ENCODE measurements at regions not wholly inside any gene's neighbourhood (a gene's known extent, or its start where the extent isn't known, plus 50 kb on each side); places are given as distances from the start of the nearest gene placed in this dataset.

- TF ChIP-seq, protein P1, sequence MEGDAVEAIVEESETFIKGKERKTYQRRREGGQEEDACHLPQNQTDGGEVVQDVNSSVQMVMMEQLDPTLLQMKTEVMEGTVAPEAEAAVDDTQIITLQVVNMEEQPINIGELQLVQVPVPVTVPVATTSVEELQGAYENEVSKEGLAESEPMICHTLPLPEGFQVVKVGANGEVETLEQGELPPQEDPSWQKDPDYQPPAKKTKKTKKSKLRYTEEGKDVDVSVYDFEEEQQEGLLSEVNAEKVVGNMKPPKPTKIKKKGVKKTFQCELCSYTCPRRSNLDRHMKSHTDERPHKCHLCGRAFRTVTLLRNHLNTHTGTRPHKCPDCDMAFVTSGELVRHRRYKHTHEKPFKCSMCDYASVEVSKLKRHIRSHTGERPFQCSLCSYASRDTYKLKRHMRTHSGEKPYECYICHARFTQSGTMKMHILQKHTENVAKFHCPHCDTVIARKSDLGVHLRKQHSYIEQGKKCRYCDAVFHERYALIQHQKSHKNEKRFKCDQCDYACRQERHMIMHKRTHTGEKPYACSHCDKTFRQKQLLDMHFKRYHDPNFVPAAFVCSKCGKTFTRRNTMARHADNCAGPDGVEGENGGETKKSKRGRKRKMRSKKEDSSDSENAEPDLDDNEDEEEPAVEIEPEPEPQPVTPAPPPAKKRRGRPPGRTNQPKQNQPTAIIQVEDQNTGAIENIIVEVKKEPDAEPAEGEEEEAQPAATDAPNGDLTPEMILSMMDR (IDR thresholded peaks at IDR 0.05; ENCODE audit: extremely low read depth, low read depth, low read length) = no peak
These were observed 90.5 kb upstream of the STXBP6 start for GRCh38 chr14:25140411-25140810.

GRCh38 chr14:25136811-25137210, 86.9 kb upstream of the STXBP6 start:
- Histone ChIP-seq H4K20me1 (ENCODE audit: insufficient read depth, low read length) (no peaks in the 10 kb centered on the region), H3K27ac (ENCODE audit: low read depth, low read length) (no peak overlapping the region), H3K36me3 (ENCODE audit: insufficient read depth, low read length) (no peaks in the 10 kb centered on the region), H3K27me3 (ENCODE audit: insufficient read depth, low read length) (peaks cover 14% of the 10 kb centered on the region), H3K79me2 (ENCODE audit: insufficient read depth, low read length) (no peaks in the 10 kb centered on the region), H3K9me3 (ENCODE audit: low read depth, low read length) (no peaks in the 10 kb centered on the region), H3K4me1 (ENCODE audit: insufficient read depth, low read length) (no peaks in the 10 kb centered on the region), H3K4me2 (ENCODE audit: insufficient read depth, low read length) (no peak overlapping the region), H2AFZ (ENCODE audit: low read length) (no peak overlapping the region), H3K4me3 (ENCODE audit: insufficient read depth, low read length) (no peak overlapping the region)
- DNase-seq (ENCODE audit: insufficient read length, low spot score, missing footprints) = no peak
- TF ChIP-seq, protein P1 (IDR thresholded peaks at IDR 0.05; ENCODE audit: extremely low read depth, low read depth, low read length) = no peak

More at GRCh38 chr14:25140411-25140810, 90.5 kb upstream of the STXBP6 start:
- H2AFZ ChIP-seq (ENCODE audit: low read length) = no peak overlapping the region
- no peak overlapping the region for H3K27ac ChIP-seq (ENCODE audit: low read depth, low read length)
- DNase-seq (ENCODE audit: insufficient read length, low spot score, missing footprints) = no peak
- no peaks in the 10 kb centered on the region for H3K36me3 ChIP-seq (ENCODE audit: insufficient read depth, low read length)
- H3K79me2 ChIP-seq (ENCODE audit: insufficient read depth, low read length) = no peaks in the 10 kb centered on the region
- H3K9me3 ChIP-seq (ENCODE audit: low read depth, low read length) = no peaks in the 10 kb centered on the region
- no peak overlapping the region for H3K4me2 ChIP-seq (ENCODE audit: insufficient read depth, low read length)
- H3K4me1 ChIP-seq (ENCODE audit: insufficient read depth, low read length) = no peaks in the 10 kb centered on the region
- H4K20me1 ChIP-seq (ENCODE audit: insufficient read depth, low read length) = no peaks in the 10 kb centered on the region
- H3K4me3 ChIP-seq (ENCODE audit: insufficient read depth, low read length) = no peak overlapping the region
- H3K27me3 ChIP-seq (ENCODE audit: insufficient read depth, low read length) = no peaks in the 10 kb centered on the region

GRCh38 chr14:25134184-25134583, 84.2 kb upstream of the STXBP6 start:
- Histone ChIP-seq H3K4me1 (ENCODE audit: insufficient read depth, low read length) (no peaks in the 10 kb centered on the region), H3K4me3 (ENCODE audit: insufficient read depth, low read length) (no peak overlapping the region), H3K27ac (ENCODE audit: low read depth, low read length) (no peak overlapping the region), H3K36me3 (ENCODE audit: insufficient read depth, low read length) (no peaks in the 10 kb centered on the region), H3K4me2 (ENCODE audit: insufficient read depth, low read length) (no peak overlapping the region), H3K79me2 (ENCODE audit: insufficient read depth, low read length) (no peaks in the 10 kb centered on the region), H3K27me3 (ENCODE audit: insufficient read depth, low read length) (peaks cover 15% of the 10 kb centered on the region), H4K20me1 (ENCODE audit: insufficient read depth, low read length) (no peaks in the 10 kb centered on the region), H3K9me3 (ENCODE audit: low read depth, low read length) (no peaks in the 10 kb centered on the region), H2AFZ (ENCODE audit: low read length) (no peak overlapping the region)
- TF ChIP-seq, protein P1 (IDR thresholded peaks at IDR 0.05; ENCODE audit: extremely low read depth, low read depth, low read length) = no peak
- no peak for DNase-seq (ENCODE audit: insufficient read length, low spot score, missing footprints)

GRCh38 chr14:25132732-25133422, 82.9 kb upstream of the STXBP6 start:
- no peaks in the 10 kb centered on the region for H3K36me3 ChIP-seq (ENCODE audit: insufficient read depth, low read length)
- no peaks in the 10 kb centered on the region for H4K20me1 ChIP-seq (ENCODE audit: insufficient read depth, low read length)
- TF ChIP-seq, protein P1 (IDR thresholded peaks at IDR 0.05; ENCODE audit: extremely low read depth, low read depth, low read length) = peak; percentile 86
- no peaks in the 10 kb centered on the region for H3K9me3 ChIP-seq (ENCODE audit: low read depth, low read length)
- no peak overlapping the region for H3K27ac ChIP-seq (ENCODE audit: low read depth, low read length)
- H3K4me1 ChIP-seq (ENCODE audit: insufficient read depth, low read length) = no peaks in the 10 kb centered on the region
- H3K4me2 ChIP-seq (ENCODE audit: insufficient read depth, low read length) = peak overlapping the region; percentile 56
- peaks cover 15% of the 10 kb centered on the region for H3K27me3 ChIP-seq (ENCODE audit: insufficient read depth, low read length)
- peak overlapping the region; percentile 73 for H2AFZ ChIP-seq (ENCODE audit: low read length)
- no peak overlapping the region for H3K4me3 ChIP-seq (ENCODE audit: insufficient read depth, low read length)
- H3K79me2 ChIP-seq (ENCODE audit: insufficient read depth, low read length) = no peaks in the 10 kb centered on the region
- peak; percentile 65 for DNase-seq (ENCODE audit: insufficient read length, low spot score, missing footprints)

Data from osteoblast (primary cell).